Neural progenitor cell (in vitro differentiated cells): ENCODE measurements at regions not wholly inside any gene's neighbourhood (a gene's known extent, or its start where the extent isn't known, plus 50 kb on each side); places are given as distances from the start of the nearest gene placed in this dataset.

Source experiments
- DNase-seq: peaks from one replicate; pipeline ENCODE4 v3.0.0-alpha.2; 2016; ENCODE audit warnings: low spot score
- H2AFZ ChIP-seq: fragments of 200-600 bp; sonication (generic); replicated peaks from 2 replicates; pipeline ENCODE4 v1.6.1; 2016; ENCODE audit warnings: antibody characterized with exemption
- H3F3A ChIP-seq: fragments of 200-600 bp; sonication (generic); 2 replicates; pipeline ENCODE4 v1.6.1; 2016; ENCODE audit warnings: antibody characterized with exemption, low read depth
- H3K27ac ChIP-seq: fragments of 200-600 bp; sonication (generic); 2 replicates; pipeline ENCODE4 v1.5.1; 2016; ENCODE audit warnings: mild to moderate bottlenecking
- H3K27me3 ChIP-seq: fragments of 200-600 bp; sonication (generic); 2 replicates; pipeline ENCODE4 v1.6.1; 2016; ENCODE audit warnings: mild to moderate bottlenecking, moderate library complexity
- H3K36me3 ChIP-seq: fragments of 200-600 bp; sonication (generic); 2 replicates; pipeline ENCODE4 v1.5.1; 2016
- H3K4me1 ChIP-seq: fragments of 200-600 bp; sonication (generic); 2 replicates; pipeline ENCODE4 v1.6.1; 2016; ENCODE audit warnings: mixed run types
- H3K4me2 ChIP-seq: fragments of 200-600 bp; sonication (generic); 2 replicates; pipeline ENCODE4 v1.6.1; 2016
- H3K4me3 ChIP-seq: fragments of 200-600 bp; sonication (generic); 2 replicates; pipeline ENCODE4 v1.5.1; 2016
- H3K79me2 ChIP-seq: fragments of 200-600 bp; sonication (generic); 2 replicates; pipeline ENCODE4 v1.6.1; 2016; ENCODE audit warnings: low read depth
- H3K9ac ChIP-seq: fragments of 200-600 bp; sonication (generic); 2 replicates; pipeline ENCODE4 v1.6.1; 2016
- H3K9me3 ChIP-seq: fragments of 200-600 bp; sonication (generic); 2 replicates; pipeline ENCODE4 v1.5.1; 2016; ENCODE audit warnings: low read depth
- H4K20me1 ChIP-seq: fragments of 200-600 bp; sonication (generic); 2 replicates; pipeline ENCODE4 v1.6.1; 2016; ENCODE audit warnings: low read depth
- H3K27ac Mint-ChIP-seq: 3 replicates; pipeline ENCODE4 v1.8.0; 2021; ENCODE audit warnings: mixed read lengths
- H3K27me3 Mint-ChIP-seq: 2 replicates; pipeline ENCODE4 v1.8.0; 2022; ENCODE audit warnings: low read depth, mild to moderate bottlenecking, inconsistent platforms, moderate library complexity, mixed read lengths; ENCODE audit not compliant: insufficient read depth
- H3K36me3 Mint-ChIP-seq: 3 replicates; pipeline ENCODE4 v1.8.0; 2021; ENCODE audit warnings: mixed read lengths
- H3K4me1 Mint-ChIP-seq: 3 replicates; pipeline ENCODE4 v1.8.0; 2021; ENCODE audit warnings: mixed read lengths
- H3K4me3 Mint-ChIP-seq: 3 replicates; pipeline ENCODE4 v1.8.0; 2021; ENCODE audit warnings: mild to moderate bottlenecking, moderate library complexity, mixed read lengths
- H3K9me3 Mint-ChIP-seq: 3 replicates; pipeline ENCODE4 v1.8.0; 2020; ENCODE audit warnings: mixed read lengths
- EZH2 ChIP-seq: fragments of 200-600 bp; sonication (generic); IDR thresholded peaks from 2 replicates; pipeline ENCODE4 v1.6.1; 2017; ENCODE audit warnings: antibody characterized with exemption, mild to moderate bottlenecking, moderate library complexity
- EZH2phosphoT487 ChIP-seq: fragments of 200-600 bp; sonication (generic); IDR thresholded peaks from 2 replicates; pipeline ENCODE4 v1.6.1; 2017; ENCODE audit warnings: antibody characterized with exemption
- TF ChIP-seq, protein P1 (sequence below): fragments of 200-600 bp; sonication (generic); IDR thresholded peaks from 2 replicates; pipeline ENCODE4 v1.5.1; 2017; ENCODE audit warnings: antibody characterized with exemption, mild to moderate bottlenecking

DNA sequence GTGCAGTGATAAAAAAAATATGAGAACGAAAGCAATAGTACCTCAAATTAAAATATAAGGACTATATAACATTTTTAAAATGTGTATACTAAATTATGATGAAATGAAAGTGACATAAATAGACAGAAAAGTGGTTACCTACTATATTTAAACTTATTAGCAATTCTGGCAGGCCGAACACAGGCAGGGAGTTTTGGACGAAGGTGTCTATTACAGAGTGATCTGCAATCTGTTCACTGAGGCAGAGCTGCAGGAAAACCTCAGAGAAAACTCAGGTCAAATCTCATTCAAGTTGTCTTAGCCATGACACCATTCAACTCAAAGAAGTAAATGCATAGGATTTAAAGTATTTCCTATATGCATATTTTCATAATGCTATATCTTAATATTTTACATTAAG is 274.8 kb upstream of the GULP1 start:
- no peaks in the 10 kb centered on the region for H3K4me1 ChIP-seq
- H3F3A ChIP-seq = no peaks in the 10 kb centered on the region
- no peak overlapping the region for H3K9ac ChIP-seq
- DNase-seq = no peak
- Mint-ChIP-seq H3K27me3 (no peaks in the 10 kb centered on the region), H3K9me3 (peaks cover 8% of the 10 kb centered on the region), H3K36me3 (peaks cover 4% of the 10 kb centered on the region), H3K4me3 (no peak overlapping the region), H3K4me1 (no peaks in the 10 kb centered on the region), H3K27ac (no peak overlapping the region)
- TF ChIP-seq EZH2phosphoT487 = no peak
- TF ChIP-seq EZH2 = no peak
- TF ChIP-seq, protein P1, sequence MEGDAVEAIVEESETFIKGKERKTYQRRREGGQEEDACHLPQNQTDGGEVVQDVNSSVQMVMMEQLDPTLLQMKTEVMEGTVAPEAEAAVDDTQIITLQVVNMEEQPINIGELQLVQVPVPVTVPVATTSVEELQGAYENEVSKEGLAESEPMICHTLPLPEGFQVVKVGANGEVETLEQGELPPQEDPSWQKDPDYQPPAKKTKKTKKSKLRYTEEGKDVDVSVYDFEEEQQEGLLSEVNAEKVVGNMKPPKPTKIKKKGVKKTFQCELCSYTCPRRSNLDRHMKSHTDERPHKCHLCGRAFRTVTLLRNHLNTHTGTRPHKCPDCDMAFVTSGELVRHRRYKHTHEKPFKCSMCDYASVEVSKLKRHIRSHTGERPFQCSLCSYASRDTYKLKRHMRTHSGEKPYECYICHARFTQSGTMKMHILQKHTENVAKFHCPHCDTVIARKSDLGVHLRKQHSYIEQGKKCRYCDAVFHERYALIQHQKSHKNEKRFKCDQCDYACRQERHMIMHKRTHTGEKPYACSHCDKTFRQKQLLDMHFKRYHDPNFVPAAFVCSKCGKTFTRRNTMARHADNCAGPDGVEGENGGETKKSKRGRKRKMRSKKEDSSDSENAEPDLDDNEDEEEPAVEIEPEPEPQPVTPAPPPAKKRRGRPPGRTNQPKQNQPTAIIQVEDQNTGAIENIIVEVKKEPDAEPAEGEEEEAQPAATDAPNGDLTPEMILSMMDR = no peak
- H3K9me3 ChIP-seq = no peaks in the 10 kb centered on the region
- H3K27ac ChIP-seq = no peak overlapping the region
- no peaks in the 10 kb centered on the region for H3K36me3 ChIP-seq
- H3K79me2 ChIP-seq = no peaks in the 10 kb centered on the region
- no peaks in the 10 kb centered on the region for H3K27me3 ChIP-seq
- no peak overlapping the region for H2AFZ ChIP-seq
- no peaks in the 10 kb centered on the region for H4K20me1 ChIP-seq
- no peak overlapping the region for H3K4me2 ChIP-seq
- H3K4me3 ChIP-seq = no peak overlapping the region

- H3K36me3 Mint-ChIP-seq = peaks cover 4% of the 10 kb centered on the region
Measured at GRCh38 chr2:188022389-188022788, 269.3 kb upstream of the GULP1 start.

DNA sequence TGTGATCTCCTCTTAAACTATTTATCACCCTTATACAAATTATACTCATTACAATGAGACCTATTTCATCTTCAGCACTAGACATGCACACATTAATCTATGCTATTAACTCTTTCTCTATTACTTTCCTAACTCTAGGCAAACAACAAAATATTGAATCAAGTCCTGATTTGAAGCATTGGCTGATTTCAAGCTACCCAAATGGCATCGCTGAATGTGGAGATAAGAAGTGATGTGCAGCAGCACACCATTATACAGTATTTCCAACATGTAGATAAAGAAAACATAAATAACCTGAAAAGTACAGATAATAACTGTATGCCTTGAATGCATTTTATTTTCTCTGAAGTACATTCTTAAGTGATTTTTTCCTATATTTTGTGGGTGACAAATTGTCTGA is 268.6 kb upstream of the GULP1 start:
- Histone ChIP-seq H4K20me1 (no peaks in the 10 kb centered on the region), H3K9ac (no peak overlapping the region), H3K36me3 (no peaks in the 10 kb centered on the region), H3K9me3 (no peaks in the 10 kb centered on the region), H3F3A (no peaks in the 10 kb centered on the region), H2AFZ (no peak overlapping the region), H3K4me2 (no peak overlapping the region), H3K27ac (no peak overlapping the region), H3K4me1 (no peaks in the 10 kb centered on the region), H3K79me2 (no peaks in the 10 kb centered on the region), H3K27me3 (no peaks in the 10 kb centered on the region), H3K4me3 (no peak overlapping the region)
- Mint-ChIP-seq H3K36me3 (peaks cover 4% of the 10 kb centered on the region), H3K27ac (no peak overlapping the region), H3K4me3 (no peak overlapping the region), H3K9me3 (peaks cover 11% of the 10 kb centered on the region), H3K4me1 (no peaks in the 10 kb centered on the region), H3K27me3 (no peaks in the 10 kb centered on the region)
- DNase-seq = no peak
- TF ChIP-seq, protein P1 = no peak

More at GRCh38 chr2:188022389-188022788, 269.3 kb upstream of the GULP1 start:
- H3K4me3 ChIP-seq = no peak overlapping the region
- TF ChIP-seq, protein P1 = no peak
- TF ChIP-seq EZH2phosphoT487 = no peak
- TF ChIP-seq EZH2 = no peak
- no peak overlapping the region for H2AFZ ChIP-seq
- Mint-ChIP-seq H3K27me3 (no peaks in the 10 kb centered on the region), H3K4me3 (no peak overlapping the region), H3K9me3 (peaks cover 11% of the 10 kb centered on the region), H3K27ac (no peak overlapping the region), H3K4me1 (no peaks in the 10 kb centered on the region)
- no peaks in the 10 kb centered on the region for H4K20me1 ChIP-seq
- H3K27me3 ChIP-seq = no peaks in the 10 kb centered on the region
- DNase-seq = no peak
- no peaks in the 10 kb centered on the region for H3K36me3 ChIP-seq
- H3K9ac ChIP-seq = no peak overlapping the region
- H3K4me2 ChIP-seq = no peak overlapping the region
- no peaks in the 10 kb centered on the region for H3F3A ChIP-seq
- H3K9me3 ChIP-seq = no peaks in the 10 kb centered on the region
- no peak overlapping the region for H3K27ac ChIP-seq
- H3K79me2 ChIP-seq = no peaks in the 10 kb centered on the region
- no peaks in the 10 kb centered on the region for H3K4me1 ChIP-seq

DNA sequence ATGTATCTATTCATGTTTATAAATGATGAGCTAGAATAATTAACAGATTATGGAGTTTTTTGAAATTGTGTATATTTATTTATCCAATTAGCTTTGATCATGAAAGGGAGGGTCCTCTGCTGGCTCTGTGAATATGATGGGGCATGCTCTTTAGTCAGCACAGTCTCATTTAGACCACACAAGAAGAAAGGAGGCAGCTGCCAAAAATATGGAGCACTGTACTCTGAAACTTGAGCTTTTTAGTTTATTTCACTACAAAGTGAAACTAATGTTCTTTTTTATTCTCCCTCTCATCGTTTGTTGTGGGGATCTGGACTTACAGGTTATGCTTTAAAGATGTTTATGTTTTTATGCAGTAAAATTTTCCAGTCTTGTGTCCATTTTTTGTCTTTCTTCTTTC is 266.9 kb upstream of the GULP1 start:
- Histone ChIP-seq H3K4me3 (no peak overlapping the region), H3F3A (no peaks in the 10 kb centered on the region), H2AFZ (no peak overlapping the region), H3K9me3 (no peaks in the 10 kb centered on the region), H3K79me2 (no peaks in the 10 kb centered on the region), H3K27me3 (no peaks in the 10 kb centered on the region), H3K4me1 (peaks cover 10% of the 10 kb centered on the region), H3K9ac (no peak overlapping the region), H3K36me3 (no peaks in the 10 kb centered on the region), H3K27ac (no peak overlapping the region), H4K20me1 (no peaks in the 10 kb centered on the region), H3K4me2 (no peak overlapping the region)
- DNase-seq = no peak
- Mint-ChIP-seq H3K4me1 (no peaks in the 10 kb centered on the region), H3K27me3 (no peaks in the 10 kb centered on the region), H3K27ac (no peak overlapping the region), H3K9me3 (peaks cover 5% of the 10 kb centered on the region), H3K4me3 (no peak overlapping the region), H3K36me3 (no peaks in the 10 kb centered on the region)
- TF ChIP-seq, protein P1 = no peak
- TF ChIP-seq EZH2 (no peak), EZH2phosphoT487 (no peak)
